Peyer's patch (tissue), 4 donors: ENCODE measurements at regions not wholly inside any gene's neighbourhood (a gene's known extent, or its start where the extent isn't known, plus 50 kb on each side); places are given as distances from the start of the nearest gene placed in this dataset.

ENCODE experiments used
- POLR2A ChIP-seq, 2 donors: fragments of 450-650 bp; IDR thresholded peaks; one replicate each; pipeline ENCODE4 v1.5.1; 2017; ENCODE audit warnings: antibody characterized with exemption in 2 of 2, mild to moderate bottlenecking in 2 of 2, moderate library complexity in 2 of 2
- TF ChIP-seq, protein P1 (sequence below), 6 experiments: fragments of 450-650 bp in 4 of 6; fragments of 200-600 bp in 2 of 6; sonication (generic) in 1 of 6; IDR thresholded peaks; one replicate each; pipeline ENCODE4 v1.5.1; 2017 to 2019; ENCODE audit warnings: antibody characterized with exemption in 6 of 6, mild to moderate bottlenecking in 3 of 6, moderate library complexity in 1 of 6

DNA sequence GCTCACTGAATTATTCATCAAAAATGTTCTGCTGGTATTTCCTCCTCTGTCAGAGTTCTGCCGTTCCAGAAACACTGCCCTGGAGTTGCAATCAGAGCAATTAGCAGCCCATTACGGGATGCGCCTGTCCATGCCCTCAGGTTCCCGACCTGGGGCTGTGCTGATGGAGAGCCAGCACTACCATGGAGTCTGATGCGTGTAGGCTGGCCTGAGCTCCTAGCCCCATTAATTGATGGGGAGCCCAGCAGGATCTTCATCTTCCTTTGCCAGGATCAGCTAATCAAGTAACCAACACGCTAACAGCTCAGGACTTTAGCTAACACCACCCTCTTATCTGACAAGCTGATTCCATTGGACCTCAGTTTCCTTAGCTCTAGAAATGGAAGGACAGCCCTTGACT, 164.2 kb downstream of the ABHD5 start:
- TF ChIP-seq, protein P1, sequence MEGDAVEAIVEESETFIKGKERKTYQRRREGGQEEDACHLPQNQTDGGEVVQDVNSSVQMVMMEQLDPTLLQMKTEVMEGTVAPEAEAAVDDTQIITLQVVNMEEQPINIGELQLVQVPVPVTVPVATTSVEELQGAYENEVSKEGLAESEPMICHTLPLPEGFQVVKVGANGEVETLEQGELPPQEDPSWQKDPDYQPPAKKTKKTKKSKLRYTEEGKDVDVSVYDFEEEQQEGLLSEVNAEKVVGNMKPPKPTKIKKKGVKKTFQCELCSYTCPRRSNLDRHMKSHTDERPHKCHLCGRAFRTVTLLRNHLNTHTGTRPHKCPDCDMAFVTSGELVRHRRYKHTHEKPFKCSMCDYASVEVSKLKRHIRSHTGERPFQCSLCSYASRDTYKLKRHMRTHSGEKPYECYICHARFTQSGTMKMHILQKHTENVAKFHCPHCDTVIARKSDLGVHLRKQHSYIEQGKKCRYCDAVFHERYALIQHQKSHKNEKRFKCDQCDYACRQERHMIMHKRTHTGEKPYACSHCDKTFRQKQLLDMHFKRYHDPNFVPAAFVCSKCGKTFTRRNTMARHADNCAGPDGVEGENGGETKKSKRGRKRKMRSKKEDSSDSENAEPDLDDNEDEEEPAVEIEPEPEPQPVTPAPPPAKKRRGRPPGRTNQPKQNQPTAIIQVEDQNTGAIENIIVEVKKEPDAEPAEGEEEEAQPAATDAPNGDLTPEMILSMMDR (IDR thresholded peaks at IDR 0.05) = no peak
- no peak for TF ChIP-seq POLR2A (IDR thresholded peaks at IDR 0.05)
